Spleen (tissue), 7 donors: ENCODE measurements at regions not wholly inside any gene's neighbourhood (a gene's known extent, or its start where the extent isn't known, plus 50 kb on each side); places are given as distances from the start of the nearest gene placed in this dataset.

ENCODE experiments used
- POLR2A ChIP-seq, 3 donors: fragments of 450-650 bp; IDR thresholded peaks; one replicate each; pipeline ENCODE4 v1.5.1; 2017; ENCODE audit warnings: antibody characterized with exemption in 3 of 3, mild to moderate bottlenecking in 1 of 3
- POLR2AphosphoS5 ChIP-seq, 3 donors: sonication (generic); formaldehyde crosslinking; IDR thresholded peaks; one replicate each; pipeline ENCODE4 v1.5.1; 2017; ENCODE audit warnings: antibody characterized with exemption in 3 of 3
- TF ChIP-seq, protein P1 (sequence below), 11 experiments: fragments of 200-600 bp in 7 of 11; fragments of 450-650 bp in 4 of 11; sonication (generic) in 4 of 11; IDR thresholded peaks in 8 of 11; conservative IDR thresholded peaks in 3 of 11; 1 replicate in 7 of 11; 2 replicates in 4 of 11; pipeline versions ENCODE4 v1.4.0 to v1.8.0; 2016 to 2021; ENCODE audit warnings: antibody characterized with exemption in 11 of 11, inconsistent platforms in 4 of 11, mild to moderate bottlenecking in 1 of 11
- donor health status: DM: no; HTN: no; CAD: no; lungs with moderate emphysema.
- donor health status: DM: no; HTN: no; CAD: no.
- donor health status: DM: no; HTN: no; CAD: no.

DNA sequence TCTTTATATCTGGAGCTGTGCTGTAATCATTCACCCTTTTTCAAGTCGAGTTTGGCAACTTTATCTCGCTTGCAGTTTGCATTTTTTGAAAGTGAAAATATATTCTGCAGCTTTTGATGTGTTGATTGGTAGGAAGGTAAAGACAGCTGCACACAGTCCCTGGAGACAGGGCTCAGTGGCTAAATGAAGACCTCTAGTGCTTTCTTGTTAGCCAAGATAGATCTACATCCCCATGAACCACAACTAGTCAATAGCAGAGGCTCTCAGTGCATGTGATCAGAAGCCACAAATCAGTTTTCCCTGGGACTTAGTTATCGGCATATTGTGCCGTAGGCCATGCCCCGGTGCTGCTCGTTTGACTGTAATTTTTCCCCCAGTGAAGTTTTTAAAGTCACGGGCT is 587.7 kb upstream of the PITX2 start:
- TF ChIP-seq, protein P1, sequence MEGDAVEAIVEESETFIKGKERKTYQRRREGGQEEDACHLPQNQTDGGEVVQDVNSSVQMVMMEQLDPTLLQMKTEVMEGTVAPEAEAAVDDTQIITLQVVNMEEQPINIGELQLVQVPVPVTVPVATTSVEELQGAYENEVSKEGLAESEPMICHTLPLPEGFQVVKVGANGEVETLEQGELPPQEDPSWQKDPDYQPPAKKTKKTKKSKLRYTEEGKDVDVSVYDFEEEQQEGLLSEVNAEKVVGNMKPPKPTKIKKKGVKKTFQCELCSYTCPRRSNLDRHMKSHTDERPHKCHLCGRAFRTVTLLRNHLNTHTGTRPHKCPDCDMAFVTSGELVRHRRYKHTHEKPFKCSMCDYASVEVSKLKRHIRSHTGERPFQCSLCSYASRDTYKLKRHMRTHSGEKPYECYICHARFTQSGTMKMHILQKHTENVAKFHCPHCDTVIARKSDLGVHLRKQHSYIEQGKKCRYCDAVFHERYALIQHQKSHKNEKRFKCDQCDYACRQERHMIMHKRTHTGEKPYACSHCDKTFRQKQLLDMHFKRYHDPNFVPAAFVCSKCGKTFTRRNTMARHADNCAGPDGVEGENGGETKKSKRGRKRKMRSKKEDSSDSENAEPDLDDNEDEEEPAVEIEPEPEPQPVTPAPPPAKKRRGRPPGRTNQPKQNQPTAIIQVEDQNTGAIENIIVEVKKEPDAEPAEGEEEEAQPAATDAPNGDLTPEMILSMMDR (IDR thresholded peaks at IDR 0.05 in 8 of 11, conservative IDR thresholded peaks at IDR 0.05 in 3 of 11), result no peak
- no peak for TF ChIP-seq POLR2AphosphoS5 (IDR thresholded peaks at IDR 0.05)
- no peak for TF ChIP-seq POLR2A (IDR thresholded peaks at IDR 0.05)
